ENCODE measurements at regions not wholly inside any gene's neighbourhood (a gene's known extent, or its start where the extent isn't known, plus 50 kb on each side); places are given as distances from the start of the nearest gene placed in this dataset.

GRCh38 chr1:83012950-83013349, 986.0 kb downstream of the TTLL7 start:
- no peak for DNase-seq

GRCh38 chr1:83011265-83011664, 987.7 kb downstream of the TTLL7 start:
- DNase-seq, result no peak

GRCh38 chr1:83006271-83006670, 992.7 kb downstream of the TTLL7 start:
- DNase-seq, result no peak

GRCh38 chr1:83000286-83000685, 998.6 kb downstream of the TTLL7 start:
- DNase-seq, result no peak

GRCh38 chr1:82995951-82996350, 1003.0 kb downstream of the TTLL7 start:
- no peak for DNase-seq

GRCh38 chr1:82994616-82995263, 1004.2 kb downstream of the TTLL7 start:
- DNase-seq, result no peak

- DNase-seq, result no peak
These were observed 1007.4 kb downstream of the TTLL7 start for GRCh38 chr1:82991569-82991968.

- peak in 1 of 2 donors; percentile 6 for DNase-seq
These were observed 1019.2 kb downstream of the TTLL7 start for GRCh38 chr1:82979593-82980236.

GRCh38 chr1:82978461-82979324, 1020.2 kb downstream of the TTLL7 start:
- DNase-seq, result no peak

GRCh38 chr1:82972841-82973553, 1025.9 kb downstream of the TTLL7 start:
- DNase-seq, result no peak

GRCh38 chr1:82969340-82969739, 1029.6 kb downstream of the TTLL7 start:
- no peak for DNase-seq

- no peak for DNase-seq
These were observed 1036.3 kb downstream of the TTLL7 start for GRCh38 chr1:82962658-82963057.

GRCh38 chr1:82950606-82951200, 1048.2 kb downstream of the TTLL7 start:
- no peak for DNase-seq

GRCh38 chr1:82948386-82948785, 1050.5 kb downstream of the TTLL7 start:
- DNase-seq, result no peak

GRCh38 chr1:82947278-82947677, 1051.7 kb downstream of the TTLL7 start:
- DNase-seq, result no peak

GRCh38 chr1:82946096-82946605, 1052.8 kb downstream of the TTLL7 start:
- DNase-seq, result no peak

GRCh38 chr1:82944822-82945221, 1054.1 kb downstream of the TTLL7 start:
- no peak for DNase-seq

GRCh38 chr1:82934074-82934473, 1064.9 kb downstream of the TTLL7 start:
- DNase-seq, result no peak

GRCh38 chr1:82932727-82933126, 1066.2 kb downstream of the TTLL7 start:
- DNase-seq, result no peak

- DNase-seq, result no peak
These were observed 1066.7 kb downstream of the TTLL7 start for GRCh38 chr1:82932207-82932606.

- DNase-seq, result no peak
These were observed 1067.9 kb downstream of the TTLL7 start for GRCh38 chr1:82931006-82931405.

- no peak for DNase-seq
These were observed 1071.2 kb downstream of the TTLL7 start for GRCh38 chr1:82927753-82928152.

GRCh38 chr1:82924666-82925065, 1074.3 kb downstream of the TTLL7 start:
- no peak for DNase-seq
